A673 (cell line): ENCODE measurements at regions not wholly inside any gene's neighbourhood (a gene's known extent, or its start where the extent isn't known, plus 50 kb on each side); places are given as distances from the start of the nearest gene placed in this dataset.

ENCODE experiments used
- CTCF ChIP-seq: fragments of 300-800, 200-600 bp; sonication (generic); conservative IDR thresholded peaks from 2 replicates; pipeline ENCODE4 v1.5.1; 2017; ENCODE audit warnings: low read depth, mild to moderate bottlenecking, antibody characterized with exemption, low read length, moderate library complexity, mixed read lengths
- EZH2 ChIP-seq: fragments of 200-600 bp; sonication (generic); IDR thresholded peaks from 2 replicates; pipeline ENCODE4 v1.6.1; 2017; ENCODE audit warnings: borderline replicate concordance, low read depth, mild to moderate bottlenecking, mixed read lengths, antibody characterized with exemption, low read length; ENCODE audit not compliant: poor library complexity, severe bottlenecking

- TF ChIP-seq CTCF (no peak), EZH2 (no peak)
Observed at GRCh38 chr1:208369658-208370057, 125.5 kb upstream of the PLXNA2 start.
